SHP77 treated with DMSO at 0.1 percent for 48 hours (cell line): ENCODE measurements at regions not wholly inside any gene's neighbourhood (a gene's known extent, or its start where the extent isn't known, plus 50 kb on each side); places are given as distances from the start of the nearest gene placed in this dataset.
"Not testable (repeated sequence)": the region's sequence is repeated elsewhere in the genome, so short reads cannot be mapped to it uniquely, and the experiment has no call there.

Experiments
- DNase-seq: peaks from one replicate; lab custom pipeline; 2025; lab: John Stamatoyannopoulos, UW

DNA sequence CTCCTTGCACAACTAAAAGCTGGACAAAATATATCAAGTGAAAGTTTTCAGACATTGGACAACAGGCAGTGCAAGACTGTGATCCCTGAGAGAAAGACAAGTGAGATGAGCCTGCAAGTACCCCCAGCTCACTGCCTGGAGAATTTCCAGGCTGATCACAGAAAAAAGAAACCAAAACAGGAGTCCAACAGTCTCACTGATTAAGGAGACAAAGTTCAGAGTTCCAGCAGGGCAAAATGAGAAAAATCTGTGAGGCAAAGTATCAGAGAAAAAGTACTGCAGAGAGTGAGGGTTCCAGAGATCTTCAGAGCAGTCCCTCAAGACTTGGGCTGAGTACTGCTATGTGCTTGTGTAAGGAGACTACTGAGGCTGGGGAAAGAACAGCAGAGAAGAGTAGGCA is 56.0 kb upstream of the PRSS3 start:
- no peak for DNase-seq

DNA sequence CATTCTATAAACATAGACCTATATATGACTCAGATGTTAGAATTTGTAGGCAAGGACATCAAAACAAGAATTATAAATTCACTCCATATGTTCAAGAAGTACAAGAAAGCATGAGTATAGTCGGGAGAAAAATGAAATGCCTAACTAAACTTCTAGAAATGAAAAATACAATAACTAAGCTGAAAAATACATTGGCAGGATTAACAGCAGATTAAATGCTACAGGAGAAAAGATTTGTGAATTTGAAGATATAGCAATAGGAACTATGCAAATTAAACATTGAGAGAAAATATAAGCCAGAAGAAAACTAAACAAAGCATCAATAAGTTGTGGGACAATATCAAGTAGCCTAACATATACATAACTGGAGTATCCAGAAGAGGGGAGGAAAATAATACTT is 55.3 kb upstream of the PRSS3 start:
- no peak for DNase-seq

DNA sequence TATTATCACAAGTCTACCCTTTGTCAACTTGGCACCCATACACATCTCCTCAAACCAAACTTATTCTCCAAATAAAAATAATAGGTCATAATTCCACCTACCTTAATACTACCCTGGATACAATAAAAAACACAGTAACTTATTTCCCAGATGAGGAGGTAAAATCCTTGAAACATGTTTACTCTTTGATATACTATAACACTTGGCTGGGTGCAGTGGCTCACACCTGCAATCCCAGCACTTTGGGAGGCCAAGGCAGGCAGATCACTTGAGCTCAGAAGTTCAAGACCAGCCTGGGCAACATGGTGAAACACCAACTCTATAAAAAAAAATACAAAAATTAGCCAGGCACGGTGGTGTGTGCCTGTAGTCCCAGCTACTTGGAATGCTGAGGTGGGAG is 54.4 kb upstream of the PRSS3 start:
- DNase-seq, result not testable (repeated sequence)

DNA sequence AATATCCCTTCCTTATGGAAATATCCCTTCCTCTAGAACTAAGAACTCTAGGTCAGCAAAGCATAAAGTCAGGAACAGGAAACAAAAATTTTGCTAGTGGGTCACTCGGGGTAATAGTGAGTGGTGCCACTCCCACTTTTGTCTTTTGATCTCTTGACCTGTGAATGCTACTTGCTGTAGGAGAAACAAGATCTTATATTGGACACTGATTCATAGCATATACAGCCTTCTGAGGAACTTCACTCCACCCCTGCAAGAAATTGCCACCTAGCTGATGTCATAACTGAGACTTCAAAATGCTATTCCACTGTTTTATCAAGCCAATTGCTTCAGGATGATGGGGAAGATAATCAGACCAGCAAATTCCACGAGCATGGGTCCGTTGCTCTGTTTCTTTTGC is 53.3 kb upstream of the PRSS3 start:
- DNase-seq, result no peak

DNA sequence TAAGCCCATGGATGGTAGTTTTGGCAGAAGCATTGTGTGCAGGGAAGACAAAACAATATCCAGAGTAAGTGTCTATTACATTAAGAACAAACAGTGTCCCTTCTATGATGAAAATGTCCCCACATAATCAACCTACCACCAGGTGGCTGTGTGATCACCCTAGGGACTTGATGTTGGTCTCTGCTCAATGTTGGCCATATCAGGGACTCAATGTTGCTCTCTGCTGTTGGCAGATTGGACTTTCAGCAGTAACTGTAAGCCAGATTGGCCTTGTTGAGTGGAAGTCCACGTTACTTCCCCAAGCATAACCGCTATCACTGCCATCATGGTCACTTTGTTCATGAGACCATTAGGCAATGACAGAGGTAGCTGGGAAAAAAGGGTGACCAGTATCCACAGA is 52.8 kb upstream of the PRSS3 start:
- no peak for DNase-seq
